ENCODE measurements at regions not wholly inside any gene's neighbourhood (a gene's known extent, or its start where the extent isn't known, plus 50 kb on each side); places are given as distances from the start of the nearest gene placed in this dataset.

- peaks cover 3 to 8% of the 10 kb centered on the region in 2 donors for H3K9me3 ChIP-seq (ENCODE audit: control insufficient read depth in 2 of 2, low read length in 2 of 2)
- H3K4me3 ChIP-seq (ENCODE audit: low read length in 2 of 2) = no peak overlapping the region
- H3K27me3 ChIP-seq (ENCODE audit: control insufficient read depth in 2 of 2, insufficient read depth in 2 of 2, low read length in 2 of 2) = no peaks in the 10 kb centered on the region
- H3K9ac ChIP-seq (ENCODE audit: low read depth in 1 of 2, low read length in 2 of 2) = no peak overlapping the region
- H3K36me3 ChIP-seq (ENCODE audit: control insufficient read depth in 2 of 2, insufficient read depth in 2 of 2, low read length in 2 of 2) = no peaks in the 10 kb centered on the region
- no peak overlapping the region for H3K27ac ChIP-seq (ENCODE audit: low read depth in 2 of 2, low read length in 2 of 2)
- H3K4me1 ChIP-seq (ENCODE audit: control insufficient read depth in 2 of 2, insufficient read depth in 2 of 2, low read length in 2 of 2) = no peaks in the 10 kb centered on the region
Observed at GRCh38 chr15:62218841-62219240, 53.8 kb upstream of the C2CD4B start.

DNA sequence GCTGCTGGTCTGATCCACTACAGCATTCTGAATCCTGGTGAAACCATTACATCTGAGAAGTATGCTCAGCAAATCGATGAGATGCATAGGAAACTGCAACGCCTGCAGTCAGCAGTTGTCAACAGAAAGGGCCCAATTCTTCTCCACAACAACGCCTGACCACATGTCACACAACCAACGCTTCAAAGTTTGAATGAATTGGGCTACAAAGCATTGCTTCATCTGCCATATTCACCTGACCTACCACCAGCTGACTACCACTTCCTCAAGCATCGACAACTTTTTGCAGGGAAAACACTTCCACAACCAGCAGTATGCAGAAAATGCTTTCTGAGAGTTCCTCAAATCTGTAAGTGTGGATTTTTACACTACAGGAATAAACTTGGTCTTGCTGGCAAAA, 54.7 kb upstream of the C2CD4B start:
- Histone ChIP-seq H3K4me3 (ENCODE audit: low read length in 2 of 2) (no peak overlapping the region), H3K36me3 (ENCODE audit: control insufficient read depth in 2 of 2, insufficient read depth in 2 of 2, low read length in 2 of 2) (no peaks in the 10 kb centered on the region), H3K9ac (ENCODE audit: low read depth in 1 of 2, low read length in 2 of 2) (no peak overlapping the region), H3K4me1 (ENCODE audit: control insufficient read depth in 2 of 2, insufficient read depth in 2 of 2, low read length in 2 of 2) (no peaks in the 10 kb centered on the region), H3K27me3 (ENCODE audit: control insufficient read depth in 2 of 2, insufficient read depth in 2 of 2, low read length in 2 of 2) (no peaks in the 10 kb centered on the region), H3K9me3 (ENCODE audit: control insufficient read depth in 2 of 2, low read length in 2 of 2) (peaks cover 3 to 8% of the 10 kb centered on the region in 2 donors), H3K27ac (ENCODE audit: low read depth in 2 of 2, low read length in 2 of 2) (no peak overlapping the region)

DNA sequence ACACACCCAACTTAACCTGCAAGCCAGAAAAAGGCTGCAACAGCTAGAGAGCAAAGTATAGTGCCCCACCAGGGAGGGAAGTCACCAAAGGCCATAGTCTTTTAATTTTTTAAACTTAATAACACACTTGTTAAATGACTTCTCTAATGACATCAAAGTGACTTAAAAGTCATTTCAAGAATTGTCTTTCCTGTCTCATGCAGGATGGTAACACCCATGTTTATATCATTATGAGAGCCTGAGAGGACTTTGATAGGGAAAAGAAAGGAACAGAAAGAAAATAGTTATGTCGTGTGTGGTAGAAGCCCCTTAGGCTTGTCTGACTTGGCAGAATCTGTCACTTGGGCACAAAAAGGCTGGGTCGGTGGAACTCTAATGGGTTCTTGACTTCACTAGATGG, 57.9 kb upstream of the C2CD4B start:
- H3K36me3 ChIP-seq (ENCODE audit: control insufficient read depth in 2 of 2, insufficient read depth in 2 of 2, low read length in 2 of 2) = no peaks in the 10 kb centered on the region
- no peak overlapping the region for H3K27ac ChIP-seq (ENCODE audit: low read depth in 2 of 2, low read length in 2 of 2)
- no peaks in the 10 kb centered on the region for H3K9me3 ChIP-seq (ENCODE audit: control insufficient read depth in 2 of 2, low read length in 2 of 2)
- no peaks in the 10 kb centered on the region for H3K4me1 ChIP-seq (ENCODE audit: control insufficient read depth in 2 of 2, insufficient read depth in 2 of 2, low read length in 2 of 2)
- H3K4me3 ChIP-seq (ENCODE audit: low read length in 2 of 2) = no peak overlapping the region
- H3K9ac ChIP-seq (ENCODE audit: low read depth in 1 of 2, low read length in 2 of 2) = no peak overlapping the region
- no peaks in the 10 kb centered on the region for H3K27me3 ChIP-seq (ENCODE audit: control insufficient read depth in 2 of 2, insufficient read depth in 2 of 2, low read length in 2 of 2)

DNA sequence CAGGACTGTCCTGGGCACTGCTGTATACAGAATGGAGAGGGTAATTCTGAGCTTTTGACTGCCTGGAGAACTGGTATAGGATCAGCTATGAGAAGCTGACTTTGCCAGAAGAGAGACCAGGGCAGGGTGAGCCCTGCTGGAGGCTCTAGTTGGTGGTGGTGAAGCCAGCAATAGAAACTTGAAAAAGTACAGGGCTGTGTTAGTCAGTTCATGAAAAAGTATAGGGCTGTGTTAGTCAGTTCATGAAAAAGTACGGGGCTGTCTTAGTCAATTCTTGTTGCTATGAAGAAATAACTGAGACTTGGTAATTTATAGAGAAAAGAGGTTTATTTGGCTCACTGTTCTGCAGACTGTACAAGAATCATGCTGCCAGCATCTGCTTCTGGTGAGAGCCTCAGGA, 63.5 kb upstream of the C2CD4B start:
- Histone ChIP-seq H3K9ac (ENCODE audit: low read depth in 1 of 2, low read length in 2 of 2) (no peak overlapping the region), H3K4me3 (ENCODE audit: low read length in 2 of 2) (no peak overlapping the region), H3K27me3 (ENCODE audit: control insufficient read depth in 2 of 2, insufficient read depth in 2 of 2, low read length in 2 of 2) (no peaks in the 10 kb centered on the region), H3K9me3 (ENCODE audit: control insufficient read depth in 2 of 2, low read length in 2 of 2) (no peaks in the 10 kb centered on the region), H3K4me1 (ENCODE audit: control insufficient read depth in 2 of 2, insufficient read depth in 2 of 2, low read length in 2 of 2) (no peaks in the 10 kb centered on the region), H3K27ac (ENCODE audit: low read depth in 2 of 2, low read length in 2 of 2) (no peak overlapping the region), H3K36me3 (ENCODE audit: control insufficient read depth in 2 of 2, insufficient read depth in 2 of 2, low read length in 2 of 2) (no peaks in the 10 kb centered on the region)

DNA sequence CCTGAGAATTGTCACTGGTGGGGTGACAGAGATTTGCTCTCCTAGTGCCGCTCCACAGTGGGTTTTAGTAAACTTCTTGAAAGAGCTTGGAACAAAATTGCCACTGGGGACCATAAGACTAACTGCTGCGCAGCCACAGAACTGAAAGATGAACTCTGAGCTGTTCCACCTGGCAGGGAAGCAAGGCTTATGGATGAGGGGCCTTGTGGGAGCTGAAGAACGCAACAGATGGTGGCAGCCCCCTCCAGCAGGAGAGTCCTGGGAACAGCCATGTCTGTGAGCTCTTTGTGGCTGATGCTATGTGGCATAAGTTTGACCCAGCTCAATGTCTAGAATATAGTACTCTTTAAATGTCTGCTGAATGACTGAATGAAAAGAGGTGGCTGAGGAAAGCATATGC, 66.8 kb upstream of the C2CD4B start:
- Histone ChIP-seq H3K9ac (ENCODE audit: low read depth in 1 of 2, low read length in 2 of 2) (no peak overlapping the region), H3K4me1 (ENCODE audit: control insufficient read depth in 2 of 2, insufficient read depth in 2 of 2, low read length in 2 of 2) (no peaks in the 10 kb centered on the region), H3K4me3 (ENCODE audit: low read length in 2 of 2) (no peak overlapping the region), H3K9me3 (ENCODE audit: control insufficient read depth in 2 of 2, low read length in 2 of 2) (no peaks in the 10 kb centered on the region), H3K27ac (ENCODE audit: low read depth in 2 of 2, low read length in 2 of 2) (no peak overlapping the region), H3K36me3 (ENCODE audit: control insufficient read depth in 2 of 2, insufficient read depth in 2 of 2, low read length in 2 of 2) (no peaks in the 10 kb centered on the region), H3K27me3 (ENCODE audit: control insufficient read depth in 2 of 2, insufficient read depth in 2 of 2, low read length in 2 of 2) (peaks cover 0 to 2% of the 10 kb centered on the region in 2 donors)

DNA sequence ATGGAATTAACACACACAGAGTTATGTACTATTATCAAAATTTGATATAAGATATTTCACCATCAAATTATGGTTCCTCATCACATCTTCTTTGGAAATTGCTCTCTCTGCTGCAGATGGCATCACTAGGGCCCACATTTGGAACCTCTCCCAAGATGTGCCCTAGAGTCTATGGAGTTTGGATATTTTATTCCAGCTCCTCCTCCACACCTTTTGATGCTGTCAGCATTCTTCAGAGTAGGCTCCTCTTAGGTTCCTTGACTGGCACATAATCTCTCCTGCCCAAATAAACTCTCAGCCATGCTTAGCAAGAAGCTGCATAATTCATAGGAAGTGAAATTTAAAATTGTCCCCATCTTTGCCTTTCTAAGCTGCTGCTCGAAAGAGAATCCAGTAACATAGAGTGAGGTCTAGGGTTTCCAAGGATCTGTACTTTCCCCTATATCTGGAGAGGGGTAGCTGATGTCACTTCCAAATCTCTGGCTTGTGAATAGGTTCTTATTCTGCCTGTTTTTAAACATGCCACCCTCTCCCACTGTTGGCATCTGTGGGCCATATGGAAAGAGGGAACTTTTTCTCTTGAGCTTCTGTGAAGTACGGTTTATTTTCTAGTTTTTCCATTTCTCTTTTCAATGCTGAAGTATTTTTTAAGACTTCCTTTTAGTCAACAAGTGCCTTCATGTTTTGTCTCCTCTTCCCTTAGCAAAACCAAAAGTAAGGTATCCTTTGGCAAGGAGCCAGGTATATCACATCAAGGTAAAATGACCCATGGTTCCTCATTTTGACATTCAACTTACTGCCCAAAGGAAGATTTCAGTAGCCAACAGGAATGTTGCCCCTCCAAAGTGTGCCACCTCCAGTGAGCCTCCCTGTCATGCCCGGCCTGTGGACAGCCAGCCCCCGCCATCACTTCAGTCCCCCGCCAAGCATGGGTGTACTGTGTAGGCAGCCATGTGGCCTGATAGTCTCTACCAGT, 75.3 kb upstream of the C2CD4B start:
- Histone ChIP-seq H3K27ac (ENCODE audit: low read depth in 2 of 2, low read length in 2 of 2) (no peak overlapping the region), H3K36me3 (ENCODE audit: control insufficient read depth in 2 of 2, insufficient read depth in 2 of 2, low read length in 2 of 2) (no peaks in the 10 kb centered on the region), H3K4me3 (ENCODE audit: low read length in 2 of 2) (no peak overlapping the region), H3K9me3 (ENCODE audit: control insufficient read depth in 2 of 2, low read length in 2 of 2) (no peaks in the 10 kb centered on the region), H3K9ac (ENCODE audit: low read depth in 1 of 2, low read length in 2 of 2) (no peak overlapping the region), H3K27me3 (ENCODE audit: control insufficient read depth in 2 of 2, insufficient read depth in 2 of 2, low read length in 2 of 2) (peaks cover 0 to 2% of the 10 kb centered on the region in 2 donors), H3K4me1 (ENCODE audit: control insufficient read depth in 2 of 2, insufficient read depth in 2 of 2, low read length in 2 of 2) (no peaks in the 10 kb centered on the region)

GRCh38 chr15:62241135-62241770, 76.2 kb upstream of the C2CD4B start:
- H3K36me3 ChIP-seq (ENCODE audit: control insufficient read depth in 2 of 2, insufficient read depth in 2 of 2, low read length in 2 of 2) = no peaks in the 10 kb centered on the region

DNA sequence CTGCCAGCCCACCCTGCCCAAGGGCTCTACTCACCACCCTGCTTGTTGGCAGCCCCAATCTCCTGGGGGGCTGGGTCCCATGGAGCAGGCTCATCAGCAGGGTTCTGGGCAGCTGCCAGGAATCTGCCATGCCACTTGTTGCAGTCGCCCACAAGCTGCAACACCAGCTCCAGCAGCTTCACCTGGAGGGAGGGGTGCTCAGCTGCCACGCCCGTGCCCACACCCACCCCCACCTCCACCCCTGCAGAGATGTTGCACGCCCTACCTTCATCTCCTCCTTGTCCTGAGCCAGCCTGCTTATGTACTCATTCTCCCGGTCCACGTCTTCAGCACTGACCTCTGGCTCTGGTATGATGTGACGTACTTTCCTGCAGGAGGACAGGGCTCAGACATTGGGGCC, 77.9 kb upstream of the C2CD4B start:
- Histone ChIP-seq H3K9ac (ENCODE audit: low read depth in 1 of 2, low read length in 2 of 2) (no peak overlapping the region), H3K36me3 (ENCODE audit: control insufficient read depth in 2 of 2, insufficient read depth in 2 of 2, low read length in 2 of 2) (no peaks in the 10 kb centered on the region), H3K27me3 (ENCODE audit: control insufficient read depth in 2 of 2, insufficient read depth in 2 of 2, low read length in 2 of 2) (no peaks in the 10 kb centered on the region), H3K4me1 (ENCODE audit: control insufficient read depth in 2 of 2, insufficient read depth in 2 of 2, low read length in 2 of 2) (no peaks in the 10 kb centered on the region), H3K27ac (ENCODE audit: low read depth in 2 of 2, low read length in 2 of 2) (no peak overlapping the region), H3K9me3 (ENCODE audit: control insufficient read depth in 2 of 2, low read length in 2 of 2) (no peaks in the 10 kb centered on the region), H3K4me3 (ENCODE audit: low read length in 2 of 2) (no peak overlapping the region)

More at GRCh38 chr15:62241135-62241770, 76.2 kb upstream of the C2CD4B start:
- Histone ChIP-seq H3K9me3 (ENCODE audit: control insufficient read depth in 2 of 2, low read length in 2 of 2) (no peaks in the 10 kb centered on the region), H3K4me1 (ENCODE audit: control insufficient read depth in 2 of 2, insufficient read depth in 2 of 2, low read length in 2 of 2) (no peaks in the 10 kb centered on the region), H3K27me3 (ENCODE audit: control insufficient read depth in 2 of 2, insufficient read depth in 2 of 2, low read length in 2 of 2) (peaks cover 0 to 2% of the 10 kb centered on the region in 2 donors), H3K4me3 (ENCODE audit: low read length in 2 of 2) (no peak overlapping the region), H3K27ac (ENCODE audit: low read depth in 2 of 2, low read length in 2 of 2) (no peak overlapping the region), H3K9ac (ENCODE audit: low read depth in 1 of 2, low read length in 2 of 2) (no peak overlapping the region)

GRCh38 chr15:62244762-62245161, 79.7 kb upstream of the C2CD4B start:
- H3K27me3 ChIP-seq (ENCODE audit: control insufficient read depth in 2 of 2, insufficient read depth in 2 of 2, low read length in 2 of 2) = no peaks in the 10 kb centered on the region
- H3K9me3 ChIP-seq (ENCODE audit: control insufficient read depth in 2 of 2, low read length in 2 of 2) = no peaks in the 10 kb centered on the region
- no peak overlapping the region for H3K27ac ChIP-seq (ENCODE audit: low read depth in 2 of 2, low read length in 2 of 2)
- H3K36me3 ChIP-seq (ENCODE audit: control insufficient read depth in 2 of 2, insufficient read depth in 2 of 2, low read length in 2 of 2) = no peaks in the 10 kb centered on the region
- no peak overlapping the region for H3K4me3 ChIP-seq (ENCODE audit: low read length in 2 of 2)
- no peaks in the 10 kb centered on the region for H3K4me1 ChIP-seq (ENCODE audit: control insufficient read depth in 2 of 2, insufficient read depth in 2 of 2, low read length in 2 of 2)
- no peak overlapping the region for H3K9ac ChIP-seq (ENCODE audit: low read depth in 1 of 2, low read length in 2 of 2)

- H3K36me3 ChIP-seq (ENCODE audit: control insufficient read depth in 2 of 2, insufficient read depth in 2 of 2, low read length in 2 of 2) = no peaks in the 10 kb centered on the region
- no peak overlapping the region for H3K4me3 ChIP-seq (ENCODE audit: low read length in 2 of 2)
- H3K27ac ChIP-seq (ENCODE audit: low read depth in 2 of 2, low read length in 2 of 2) = no peak overlapping the region
- no peaks in the 10 kb centered on the region for H3K4me1 ChIP-seq (ENCODE audit: control insufficient read depth in 2 of 2, insufficient read depth in 2 of 2, low read length in 2 of 2)
- H3K27me3 ChIP-seq (ENCODE audit: control insufficient read depth in 2 of 2, insufficient read depth in 2 of 2, low read length in 2 of 2) = no peaks in the 10 kb centered on the region
- no peak overlapping the region for H3K9ac ChIP-seq (ENCODE audit: low read depth in 1 of 2, low read length in 2 of 2)
- H3K9me3 ChIP-seq (ENCODE audit: control insufficient read depth in 2 of 2, low read length in 2 of 2) = no peaks in the 10 kb centered on the region
Observed at GRCh38 chr15:62248277-62248984, 83.3 kb upstream of the C2CD4B start.
